Keratinocyte (primary cell): ENCODE measurements at regions not wholly inside any gene's neighbourhood (a gene's known extent, or its start where the extent isn't known, plus 50 kb on each side); places are given as distances from the start of the nearest gene placed in this dataset.

Experiments used
- EZH2 ChIP-seq: IDR thresholded peaks from one replicate; pipeline ENCODE4 v1.6.1; 2012; ENCODE audit warnings: inconsistent platforms, mild to moderate bottlenecking, low read length, moderate library complexity
- TF ChIP-seq, protein P1 (sequence below), 3 experiments: IDR thresholded peaks in 1 of 3; conservative IDR thresholded peaks in 1 of 3; optimal IDR thresholded peaks in 1 of 3; 2 replicates in 2 of 3; 3 replicates in 1 of 3; pipeline versions ENCODE3 to v1.5.1; 2011; ENCODE audit warnings: low read length in 3 of 3, mild to moderate bottlenecking in 3 of 3, moderate library complexity in 2 of 3, control low read depth in 1 of 3, inconsistent platforms in 1 of 3; ENCODE audit not compliant: insufficient read depth in 2 of 3; ENCODE audit errors: extremely low read depth in 1 of 3

DNA sequence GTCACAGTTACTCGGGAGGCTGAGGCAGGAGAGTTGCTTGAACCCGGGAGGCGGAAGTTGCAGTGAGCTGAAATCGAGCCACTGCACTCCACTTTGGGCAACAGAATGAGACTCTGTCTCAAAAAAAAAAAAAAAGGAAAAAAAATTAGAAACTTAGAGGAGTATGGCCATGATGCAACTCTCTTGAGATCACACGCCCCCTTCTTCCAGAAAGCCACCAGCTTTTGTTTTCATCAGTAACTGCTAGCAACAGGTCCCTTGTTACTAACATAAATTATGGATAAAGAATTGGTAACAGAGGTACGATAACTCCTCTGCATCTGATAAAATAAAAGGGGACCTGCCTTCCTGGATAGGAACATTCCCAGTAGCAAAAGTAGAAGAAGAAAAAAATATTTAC is 308.2 kb downstream of the CD83 start:
- no peak for TF ChIP-seq EZH2
- TF ChIP-seq, protein P1, sequence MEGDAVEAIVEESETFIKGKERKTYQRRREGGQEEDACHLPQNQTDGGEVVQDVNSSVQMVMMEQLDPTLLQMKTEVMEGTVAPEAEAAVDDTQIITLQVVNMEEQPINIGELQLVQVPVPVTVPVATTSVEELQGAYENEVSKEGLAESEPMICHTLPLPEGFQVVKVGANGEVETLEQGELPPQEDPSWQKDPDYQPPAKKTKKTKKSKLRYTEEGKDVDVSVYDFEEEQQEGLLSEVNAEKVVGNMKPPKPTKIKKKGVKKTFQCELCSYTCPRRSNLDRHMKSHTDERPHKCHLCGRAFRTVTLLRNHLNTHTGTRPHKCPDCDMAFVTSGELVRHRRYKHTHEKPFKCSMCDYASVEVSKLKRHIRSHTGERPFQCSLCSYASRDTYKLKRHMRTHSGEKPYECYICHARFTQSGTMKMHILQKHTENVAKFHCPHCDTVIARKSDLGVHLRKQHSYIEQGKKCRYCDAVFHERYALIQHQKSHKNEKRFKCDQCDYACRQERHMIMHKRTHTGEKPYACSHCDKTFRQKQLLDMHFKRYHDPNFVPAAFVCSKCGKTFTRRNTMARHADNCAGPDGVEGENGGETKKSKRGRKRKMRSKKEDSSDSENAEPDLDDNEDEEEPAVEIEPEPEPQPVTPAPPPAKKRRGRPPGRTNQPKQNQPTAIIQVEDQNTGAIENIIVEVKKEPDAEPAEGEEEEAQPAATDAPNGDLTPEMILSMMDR (optimal IDR thresholded peaks at IDR 0.05 in 1 of 3, IDR thresholded peaks at IDR 0.05 in 1 of 3, conservative IDR thresholded peaks at IDR 0.05 in 1 of 3; ENCODE audit: extremely low read depth in 1 of 3, insufficient read depth in 2 of 3, low read length in 3 of 3): no peak
